HepG2 (cell line): ENCODE measurements at regions not wholly inside any gene's neighbourhood (a gene's known extent, or its start where the extent isn't known, plus 50 kb on each side); places are given as distances from the start of the nearest gene placed in this dataset.

Experiments
- ATAC-seq: fragments of 200-7000 bp; cut with Tn5 transposase; 3 replicates; pipeline ENCODE4 v1.9.1; 2020; ENCODE audit warnings: mild to moderate bottlenecking, moderate library complexity
- BruUV-seq: library from RNA; stranded (reverse); fragments of 400-500 nt; replicated peaks from 2 replicates; lab custom pipeline; 2021; lab: Mats Ljungman, UMichigan
- CTCF ChIA-PET: fragments of 300-600 bp; formaldehyde crosslinking; extraction: SDS; loops from one replicate; lab custom pipeline; 2021; ENCODE audit warnings: low total read pairs, inconsistent platforms, low intra/inter-chr PET ratio; lab: Yijun Ruan, JAX
- POLR2A ChIA-PET: fragments of 350-600 bp; sonication (Branson Sonifier 250); formaldehyde crosslinking; loops from one replicate; lab custom pipeline; 2020; ENCODE audit warnings: antibody characterized with exemption, inconsistent platforms; lab: Yijun Ruan, JAX
- DNase-seq: peaks from one replicate; pipeline ENCODE4 v3.0.0-alpha.2; 2015; ENCODE audit warnings: low spot score
- FAIRE-seq: peaks from 3 replicates; lab custom pipeline; 2011; peaks lifted over from hg19 to GRCh38; lab: Jason Lieb, UNC
- H2AFZ ChIP-seq: one replicate; pipeline ENCODE4 v1.6.1; 2011; ENCODE audit warnings: low read length, inconsistent platforms
- H3K27ac ChIP-seq: fragments of 300-600 bp; 3 replicates; pipeline ENCODE4 v1.8.0; 2011; ENCODE audit warnings: mixed run types, mild to moderate bottlenecking, mixed read lengths, low read length, inconsistent platforms; ENCODE audit not compliant: insufficient read depth; ENCODE audit errors: extremely low read length
- H3K27me3 ChIP-seq, 2 experiments: fragments of 200-600 bp in 1 of 2; 2 replicates in 1 of 2; 3 replicates in 1 of 2; pipeline versions ENCODE4 v1.6.0 to v1.8.0; 2011; ENCODE audit warnings: low read length in 2 of 2, mild to moderate bottlenecking in 2 of 2, moderate library complexity in 2 of 2, inconsistent platforms in 1 of 2; ENCODE audit not compliant: insufficient read depth in 2 of 2, control insufficient read depth in 1 of 2
- H3K36me3 ChIP-seq, 2 experiments: fragments of 200-600 bp in 1 of 2; replicated peaks in 1 of 2; 2 replicates in 1 of 2; 3 replicates in 1 of 2; pipeline versions ENCODE4 v1.5.1 to v1.8.0; 2011; ENCODE audit warnings: low read length in 2 of 2, inconsistent platforms in 1 of 2; ENCODE audit not compliant: insufficient read depth in 2 of 2, control insufficient read depth in 1 of 2
- H3K4me1 ChIP-seq: 2 replicates; pipeline ENCODE4 v1.5.1; 2012; ENCODE audit warnings: low read length, inconsistent platforms; ENCODE audit not compliant: insufficient read depth
- H3K4me2 ChIP-seq: 2 replicates; pipeline ENCODE4 v1.6.0; 2011; ENCODE audit warnings: low read depth, low read length, inconsistent platforms
- H3K4me3 ChIP-seq, 3 experiments: fragments of 200-600 bp in 1 of 3; sonication (generic), shearing (Covaris generic) in 1 of 3; replicated peaks in 1 of 3; 2 replicates each; pipeline ENCODE4 v1.5.1; 2011 to 2016; ENCODE audit warnings: low read length in 3 of 3, inconsistent platforms in 2 of 3, low read depth in 2 of 3, mild to moderate bottlenecking in 2 of 3, control low read depth in 1 of 3, mixed read lengths in 1 of 3; ENCODE audit not compliant: insufficient read depth in 1 of 3
- H3K79me2 ChIP-seq: one replicate; pipeline ENCODE4 v1.6.1; 2011; ENCODE audit warnings: low read length, inconsistent platforms; ENCODE audit not compliant: insufficient read depth
- H3K9ac ChIP-seq: 2 replicates; pipeline ENCODE4 v1.6.0; 2011; ENCODE audit warnings: mild to moderate bottlenecking, low read depth, low read length, inconsistent platforms; ENCODE audit not compliant: insufficient read depth
- H3K9me3 ChIP-seq: 2 replicates; pipeline ENCODE4 v1.5.1; 2012; ENCODE audit warnings: mild to moderate bottlenecking, low read length
- H4K20me1 ChIP-seq: 2 replicates; pipeline ENCODE4 v1.6.0; 2011; ENCODE audit warnings: inconsistent platforms, mild to moderate bottlenecking, low read length, moderate library complexity; ENCODE audit not compliant: insufficient read depth
- ATF2 ChIP-seq: sonication (generic); formaldehyde crosslinking; IDR thresholded peaks from 2 replicates; pipeline ENCODE4 v1.4.0; 2020; ENCODE audit warnings: missing genetic modification reagents
- ATF7 ChIP-seq, 2 experiments: fragments of 450-650 bp in 1 of 2; sonication (generic) in 1 of 2; formaldehyde crosslinking in 1 of 2; IDR thresholded peaks; 2 replicates each; pipeline versions ENCODE4 v1.4.0 to v1.6.1; 2016 to 2020; ENCODE audit warnings: antibody characterized with exemption in 1 of 2, mild to moderate bottlenecking in 1 of 2, missing genetic modification reagents in 1 of 2
- BATF2 ChIP-seq: sonication (generic); formaldehyde crosslinking; IDR thresholded peaks from 2 replicates; pipeline ENCODE4 v1.8.0; 2022; ENCODE audit warnings: mild to moderate bottlenecking, missing genetic modification reagents, moderate library complexity
- DNMT3B ChIP-seq: conservative IDR thresholded peaks from 2 replicates; pipeline ENCODE4 v1.6.1; 2016; ENCODE audit warnings: missing biosample characterization, control low read depth
- FOXA1 ChIP-seq, 2 experiments: fragments of 450-650 bp in 1 of 2; sonication (generic) in 1 of 2; formaldehyde crosslinking in 1 of 2; IDR thresholded peaks; 2 replicates each; pipeline versions ENCODE4 v1.4.0 to v1.6.1; 2016 to 2020; ENCODE audit warnings: missing genetic modification reagents in 1 of 2
- FOXA3 ChIP-seq: IDR thresholded peaks from 2 replicates; pipeline ENCODE4 v1.6.1; 2016; ENCODE audit warnings: missing genetic modification reagents, missing compliant biosample characterization
- HOXA9 ChIP-seq: sonication (generic); formaldehyde crosslinking; IDR thresholded peaks from 2 replicates; pipeline ENCODE4 v1.8.1; 2022; ENCODE audit warnings: missing genetic modification reagents, mild to moderate bottlenecking, moderate library complexity, borderline replicate concordance
- MAX ChIP-seq: IDR thresholded peaks from 2 replicates; pipeline ENCODE4 v1.6.1; 2012; ENCODE audit warnings: inconsistent platforms
- POGK ChIP-seq: sonication (generic); formaldehyde crosslinking; conservative IDR thresholded peaks from 2 replicates; pipeline ENCODE4 v1.8.0; 2022; ENCODE audit warnings: mild to moderate bottlenecking, moderate library complexity, missing genetic modification reagents
- RARA ChIP-seq: IDR thresholded peaks from 2 replicates; pipeline ENCODE4 v1.6.1; 2016; ENCODE audit warnings: missing genetic modification reagents, missing compliant biosample characterization
- ZBTB7A ChIP-seq: sonication (generic); formaldehyde crosslinking; IDR thresholded peaks from 2 replicates; pipeline ENCODE4 v1.8.0; 2022; ENCODE audit warnings: mild to moderate bottlenecking, missing genetic modification reagents
- ZNF350 ChIP-seq: sonication (generic); formaldehyde crosslinking; IDR thresholded peaks from 2 replicates; pipeline ENCODE4 v1.4.0; 2020; ENCODE audit warnings: mild to moderate bottlenecking, low read depth, missing genetic modification reagents, borderline replicate concordance
- ZNF382 ChIP-seq: sonication (generic); formaldehyde crosslinking; IDR thresholded peaks from 2 replicates; pipeline ENCODE4 v1.5.0; 2020; ENCODE audit warnings: missing genetic modification reagents, mild to moderate bottlenecking, borderline replicate concordance
- ZNF546 ChIP-seq: sonication (generic); formaldehyde crosslinking; conservative IDR thresholded peaks from 2 replicates; pipeline ENCODE4 v1.8.1; 2023; ENCODE audit warnings: mild to moderate bottlenecking, missing genetic modification reagents
- ZNF619 ChIP-seq: sonication (generic); formaldehyde crosslinking; IDR thresholded peaks from 2 replicates; pipeline ENCODE4 v1.4.0; 2020; ENCODE audit warnings: mild to moderate bottlenecking, missing genetic modification reagents
- ZNF883 ChIP-seq: sonication (generic); formaldehyde crosslinking; IDR thresholded peaks from 2 replicates; pipeline ENCODE4 v1.5.1; 2020; ENCODE audit warnings: mild to moderate bottlenecking, missing genetic modification reagents; ENCODE audit errors: not compliant biosample characterization
- WGBS: methylation state at CpG from one replicate; pipeline ENCODE4 v1.1.6; 2017; ENCODE audit warnings: low lambda C conversion rate; 5-methylcytosine and 5-hydroxymethylcytosine counted together
- in situ Hi-C: cut with HindIII; loops from 2 replicates; pipeline ENCODE4 v1.10.0; 2017; ENCODE audit warnings: low pct_unique_long_range_greater_than_20kb; ENCODE audit not compliant: extremely low pct_ligation_motif_present
- intact Hi-C: fragments of 100-400 bp; cut with micrococcal nuclease; formaldehyde crosslinking; loops from one replicate; pipeline ENCODE4 v1.10.0; 2022; ENCODE audit not compliant: unreplicated experiment

GRCh38 chr2:42854207-42854818 lies 61.9 kb upstream of the HAAO start (continued):
- TF ChIP-seq ZNF883 (CRISPR knock-in tag) (peak; percentile 72), ZNF382 (CRISPR knock-in tag) (no peak)

- peak; percentile 91 for FAIRE-seq
- ATAC-seq, result no peak
- CTCF ChIA-PET, result no interaction called here
- WGBS, result 40% methylated on average over 12 of the region's 12 CpGs
- Histone ChIP-seq H3K27ac (no peak overlapping the region), H2AFZ (no peak overlapping the region), H3K4me1 (peaks cover 73% of the 10 kb centered on the region), H3K36me3 (no peaks in the 10 kb centered on the region), H3K79me2 (no peaks in the 10 kb centered on the region), H3K9me3 (no peaks in the 10 kb centered on the region), H3K27me3 (0 out of 5 replicates have a peak, but pooled peaks cover 0 to 5% of the 10 kb centered on the region in 2 experiments), H3K4me2 (peak overlapping the region; percentile 86), H3K9ac (no peak overlapping the region), H4K20me1 (no peaks in the 10 kb centered on the region), H3K4me3 (peak overlapping the region in 1 of 3 experiments; percentile 74; a peak in 3 of 6 replicates)
- in situ Hi-C loops (loop anchor here (10.0 kb wide), 2 partner anchors 171 to 631 kb away; no protein-coding TSS in a partner anchor), intact Hi-C loops (loop anchor here (10.0 kb wide), 2 partner anchors 631 to 691 kb away; no protein-coding TSS in a partner anchor)
- no peak for DNase-seq
- POLR2A ChIA-PET, result interaction anchor here (0.9 to 2.0 kb wide), 10 partner anchors 43 to 742 kb away, joined by 3 to 13 read pairs (median 7); partner anchors contain the start of genes HAAO and THADA
- no TSS peak for BruUV-seq
- TF ChIP-seq DNMT3B (no peak), ATF7 (IDR thresholded peaks at IDR 0.05) (no peak), ATF7 (CRISPR knock-in tag; IDR thresholded peaks at IDR 0.05) (no peak), HOXA9 (CRISPR knock-in tag) (peak; percentile 5; the same call in 1 of the 2 replicates), MAX (peak; percentile 57; the same call in 1 of the 2 replicates), FOXA1 (IDR thresholded peaks at IDR 0.05) (no peak), FOXA1 (CRISPR knock-in tag; IDR thresholded peaks at IDR 0.05) (peak; percentile 26; the same call in 1 of the 2 replicates), ZBTB7A (CRISPR knock-in tag) (peak; percentile 35; the same call in 1 of the 2 replicates), POGK (CRISPR knock-in tag) (peak; percentile 39; the same call in 1 of the 2 replicates), ZNF619 (CRISPR knock-in tag) (no peak; the same call in 1 of the 2 replicates), ZNF546 (CRISPR knock-in tag) (0 out of 2 replicates have a peak, but pooled peaks have one; percentile 34), ZNF350 (CRISPR knock-in tag) (no peak), ATF2 (no peak), BATF2 (CRISPR knock-in tag) (no peak), FOXA3 (CRISPR knock-in tag) (0 out of 2 replicates have a peak, but pooled peaks have one; percentile 5), RARA (CRISPR knock-in tag) (peak; percentile 69; the same call in 1 of the 2 replicates)
These were observed 61.3 kb upstream of the HAAO start for GRCh38 chr2:42853549-42854206.
